GM18511 (cell line): ENCODE measurements at regions not wholly inside any gene's neighbourhood (a gene's known extent, or its start where the extent isn't known, plus 50 kb on each side); places are given as distances from the start of the nearest gene placed in this dataset.

Experiments
- ATAC-seq: cut with Tn5 transposase; IDR thresholded peaks from one replicate; pipeline ENCODE4 v1.9.1; 2021; ENCODE audit warnings: mild to moderate bottlenecking, moderate library complexity; ENCODE audit not compliant: unreplicated experiment

GRCh38 chr2:185891403-185891802 is 152.8 kb downstream of the FSIP2 start:
- no peak for ATAC-seq

DNA sequence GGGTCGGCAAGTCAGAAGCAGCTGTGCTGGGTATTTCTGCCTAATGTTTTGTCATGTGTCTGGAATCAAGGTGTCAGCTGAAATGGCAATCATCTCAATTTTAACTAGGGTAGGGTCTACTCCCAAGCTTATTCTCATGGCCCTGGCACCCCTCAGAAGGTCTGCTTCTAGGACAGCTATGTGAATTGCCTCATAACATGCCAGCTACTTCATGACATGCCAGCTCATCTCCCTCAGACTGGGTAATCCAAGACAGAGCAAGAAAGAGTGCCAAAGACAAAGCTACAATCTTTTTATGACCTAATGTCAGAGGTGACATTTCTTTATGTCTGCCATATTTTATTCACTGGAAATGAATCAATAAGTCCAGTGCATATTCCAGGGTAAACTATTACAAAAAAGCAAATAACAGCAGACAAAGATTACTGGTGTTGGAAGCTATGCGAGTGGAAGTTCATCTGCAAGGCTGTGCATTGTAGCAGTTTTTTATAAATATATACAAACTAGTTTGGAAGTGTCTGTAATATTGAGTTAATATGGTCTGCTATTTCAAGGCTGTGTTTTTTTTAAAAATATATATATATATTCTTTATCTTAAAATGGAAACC is 153.3 kb downstream of the FSIP2 start:
- ATAC-seq: no peak

- ATAC-seq: no peak
Measured at GRCh38 chr2:185892484-185892883, 153.9 kb downstream of the FSIP2 start.

- ATAC-seq: no peak
Measured at GRCh38 chr2:185894223-185894622, 155.6 kb downstream of the FSIP2 start.

DNA sequence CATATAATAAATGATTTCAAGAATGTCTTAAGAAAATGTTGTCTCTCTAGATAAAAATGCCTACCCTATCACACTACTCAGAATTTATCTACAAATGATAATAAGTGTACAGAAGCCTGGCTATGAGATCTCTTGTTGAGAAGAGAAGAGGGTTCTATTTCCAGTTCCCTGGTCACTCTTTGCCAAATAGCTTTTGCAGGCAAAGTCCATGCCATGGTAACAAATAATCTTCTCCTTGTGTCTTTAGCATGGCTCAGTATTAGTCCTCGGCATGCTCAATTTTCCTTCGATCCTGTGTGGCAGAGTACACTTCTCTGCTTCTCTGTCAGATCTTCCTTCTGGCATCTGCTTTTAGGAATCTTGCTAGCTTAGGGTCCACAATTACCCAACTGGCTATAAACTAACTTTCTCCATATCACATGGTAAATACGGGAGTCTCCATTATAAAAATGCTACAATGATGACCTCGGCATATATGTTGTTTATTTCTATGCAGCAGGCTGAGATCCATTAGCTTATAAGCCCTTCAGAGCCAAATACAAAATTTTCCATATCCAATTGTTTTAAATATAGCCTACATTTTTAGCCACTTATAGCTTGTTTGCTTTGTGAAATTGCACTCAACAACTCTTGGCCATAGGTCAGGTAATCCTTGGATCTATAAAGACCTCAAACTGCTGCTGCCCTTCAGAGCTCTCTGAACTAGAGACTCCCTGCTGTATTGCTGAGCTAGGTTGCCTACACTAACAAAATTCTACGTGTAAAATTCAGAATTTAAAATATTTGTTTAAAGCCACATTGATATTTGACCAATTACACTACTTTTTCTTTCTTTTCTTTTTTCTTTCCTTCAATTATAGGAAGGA is 157.5 kb downstream of the FSIP2 start:
- ATAC-seq: no peak

DNA sequence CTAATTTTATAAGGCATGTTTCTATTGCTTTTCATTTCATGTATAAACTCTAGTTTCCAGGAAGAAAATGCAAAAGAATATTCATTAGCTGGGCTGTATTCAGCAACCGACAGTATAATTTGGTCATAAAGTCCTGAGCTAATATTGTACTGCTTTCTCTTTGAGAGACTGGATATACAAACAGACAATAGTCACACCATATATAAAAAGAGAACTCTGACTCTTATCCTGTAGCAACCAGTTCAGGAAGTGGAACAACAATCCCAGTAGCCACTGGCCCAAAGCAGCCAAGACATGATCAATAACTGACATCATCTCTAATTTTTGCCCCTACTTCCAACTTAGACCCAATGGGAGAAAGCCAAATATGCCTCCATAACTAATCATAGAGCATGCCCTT is 160.8 kb downstream of the FSIP2 start:
- ATAC-seq: no peak

DNA sequence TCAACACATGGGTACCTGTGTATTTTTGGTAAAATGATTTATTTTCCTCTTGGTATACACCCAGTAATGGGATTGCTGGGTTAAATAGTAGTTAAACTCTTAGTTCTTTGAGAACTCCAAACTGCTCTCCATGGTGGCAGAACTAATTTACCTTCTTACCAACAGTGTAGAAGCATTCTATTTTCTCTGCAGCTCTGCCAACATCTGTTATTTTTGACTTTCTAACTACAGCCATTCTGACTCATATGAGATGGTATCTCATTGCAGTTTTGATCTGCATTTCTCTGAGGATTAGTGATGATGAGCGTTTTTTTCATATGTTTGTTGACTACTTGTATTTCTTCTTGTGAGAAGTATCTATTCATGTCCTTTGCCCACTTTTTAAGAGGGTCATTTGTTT is 180.6 kb downstream of the FSIP2 start:
- ATAC-seq: no peak

DNA sequence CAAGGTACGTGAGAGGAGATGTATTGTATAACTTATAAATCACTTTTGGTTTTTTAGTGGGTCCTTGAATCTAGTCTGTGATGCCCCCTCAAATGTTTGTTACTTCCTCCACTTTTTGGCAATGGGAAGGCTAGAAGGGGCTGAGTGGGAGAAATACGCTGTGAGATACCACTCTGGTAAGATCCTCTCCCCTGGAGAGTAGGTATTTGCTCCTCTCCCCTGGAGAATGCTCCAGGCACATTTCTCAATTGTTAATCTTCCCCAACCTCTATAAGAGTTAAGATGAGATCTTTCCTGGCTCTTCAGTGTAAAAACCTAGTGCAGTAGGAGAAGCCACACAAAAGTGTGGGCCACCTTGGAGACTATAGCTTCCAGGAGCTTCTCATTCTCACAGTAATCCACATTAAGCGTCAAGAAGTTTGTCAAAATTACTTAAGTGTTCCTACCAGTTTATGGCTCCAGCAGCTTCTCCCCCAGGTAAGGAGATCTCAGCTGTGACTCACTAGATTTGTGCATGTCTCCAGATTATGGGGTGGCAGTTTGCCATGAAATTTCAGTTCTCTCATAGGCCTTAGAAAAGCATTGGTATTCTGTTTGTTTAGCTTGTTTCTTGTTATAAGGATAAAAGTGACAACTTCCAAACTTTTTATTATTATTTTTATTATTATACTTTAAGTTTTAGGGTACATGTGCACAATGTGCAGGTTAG is 182.6 kb downstream of the FSIP2 start:
- no peak for ATAC-seq

DNA sequence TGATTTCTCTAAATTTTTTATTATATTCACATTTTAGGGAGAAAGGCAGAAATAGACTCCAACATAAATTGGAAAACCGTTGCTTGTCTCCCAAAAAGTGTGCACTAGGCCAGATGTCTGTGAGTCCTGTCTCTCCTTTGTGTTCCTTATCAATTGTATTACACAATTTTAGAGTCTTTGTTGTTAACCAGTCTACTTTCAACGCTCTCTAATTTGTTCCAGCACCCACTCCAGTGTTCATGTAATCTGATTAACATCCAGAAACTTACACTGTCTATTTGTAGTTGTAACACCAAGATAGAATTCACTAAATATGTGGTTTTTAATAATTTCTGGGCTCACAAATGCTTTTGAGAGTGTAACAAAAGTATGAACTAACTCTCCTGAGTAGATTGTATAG is 195.6 kb downstream of the FSIP2 start:
- ATAC-seq: no peak

- ATAC-seq: no peak
Measured at GRCh38 chr2:185939858-185940257, 201.3 kb downstream of the FSIP2 start.

GRCh38 chr2:185942855-185943254 is 204.3 kb downstream of the FSIP2 start:
- no peak for ATAC-seq

DNA sequence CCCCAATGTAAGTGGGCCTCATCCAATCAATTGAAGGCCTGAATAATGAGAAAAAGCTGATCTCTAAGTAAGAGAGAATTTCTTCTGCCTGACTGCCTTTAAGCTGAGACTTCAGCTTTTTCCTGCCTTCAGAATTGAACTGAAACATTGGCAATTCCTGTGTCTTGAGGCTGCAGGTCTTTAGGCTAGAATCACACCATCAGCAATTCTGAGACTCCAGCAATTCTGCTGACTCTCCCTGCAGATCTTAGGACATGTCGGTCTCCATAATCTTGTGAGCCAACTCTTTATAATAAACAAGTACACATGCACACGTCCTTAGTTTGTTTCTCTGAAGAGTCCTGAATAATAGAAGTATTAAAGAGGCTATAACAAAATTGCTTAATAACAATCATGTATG is 209.1 kb downstream of the FSIP2 start:
- no peak for ATAC-seq

DNA sequence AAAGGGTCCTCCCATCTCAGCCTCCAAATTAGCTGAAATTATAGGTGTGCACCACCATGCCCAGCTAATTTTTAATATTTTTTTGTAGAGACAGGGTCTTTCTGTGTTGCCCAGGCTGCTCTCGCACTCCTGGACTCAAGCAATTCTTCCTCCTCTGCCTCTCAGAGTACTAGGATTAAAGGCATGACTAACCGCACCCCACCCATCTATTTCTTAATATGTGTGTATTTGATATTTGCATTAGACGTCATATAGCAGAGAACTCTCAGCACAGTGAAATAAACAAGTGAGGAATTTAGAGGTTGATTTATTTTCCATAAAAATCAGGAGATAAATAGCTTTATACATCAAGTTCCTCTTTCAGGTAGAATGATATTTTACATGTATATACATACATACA is 213.5 kb downstream of the FSIP2 start:
- ATAC-seq: no peak

GRCh38 chr2:185954389-185954788 is 215.8 kb downstream of the FSIP2 start:
- ATAC-seq: no peak

GRCh38 chr2:185955050-185955449 is 216.4 kb downstream of the FSIP2 start:
- ATAC-seq: no peak

DNA sequence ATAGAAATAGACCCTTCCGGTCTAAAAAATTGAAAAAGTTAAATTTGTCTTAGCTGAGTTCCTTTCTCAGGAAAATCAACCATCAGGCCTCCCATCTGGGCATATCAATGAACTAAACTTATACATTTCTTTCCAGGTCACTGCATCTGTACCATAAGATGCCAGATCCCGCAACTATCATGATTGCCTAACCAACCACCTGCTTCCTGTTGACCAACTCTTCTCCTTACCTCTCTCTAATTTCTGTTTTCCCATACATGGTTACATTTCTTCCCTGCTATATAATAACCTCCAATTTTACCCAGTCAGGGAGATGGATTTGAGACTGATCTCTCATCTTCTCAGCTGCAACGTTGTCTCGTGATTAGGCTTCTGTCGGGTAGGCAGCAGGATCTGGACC is 228.7 kb downstream of the FSIP2 start:
- no peak for ATAC-seq

GRCh38 chr2:185970148-185970852 is 231.7 kb downstream of the FSIP2 start:
- ATAC-seq: no peak

GRCh38 chr2:185978634-185979407 is 240.2 kb downstream of the FSIP2 start:
- no peak for ATAC-seq

DNA sequence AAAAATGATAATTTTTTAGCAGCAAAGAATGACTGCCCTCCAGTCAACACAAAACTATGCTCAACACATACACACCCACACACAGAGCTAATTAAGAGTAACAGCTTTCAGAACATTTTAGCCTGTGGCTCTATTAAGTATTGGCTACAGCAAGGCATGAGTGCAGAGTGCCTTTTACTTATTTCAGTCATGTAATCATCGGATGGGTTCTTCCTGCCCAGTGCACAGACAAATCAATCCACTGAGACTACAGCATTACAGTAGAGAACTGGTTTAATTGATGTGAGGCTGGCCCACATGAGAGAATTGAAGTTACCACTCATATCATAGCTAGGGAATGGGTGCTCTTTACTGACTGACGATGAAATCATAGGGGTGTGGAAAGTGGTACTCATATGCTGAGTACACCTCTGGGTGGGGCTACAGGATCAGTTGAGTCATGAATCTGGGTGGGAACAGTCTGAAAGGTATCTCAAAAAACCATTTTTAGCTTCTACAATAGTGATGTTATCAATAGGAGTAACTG is 241.0 kb downstream of the FSIP2 start:
- ATAC-seq: no peak

DNA sequence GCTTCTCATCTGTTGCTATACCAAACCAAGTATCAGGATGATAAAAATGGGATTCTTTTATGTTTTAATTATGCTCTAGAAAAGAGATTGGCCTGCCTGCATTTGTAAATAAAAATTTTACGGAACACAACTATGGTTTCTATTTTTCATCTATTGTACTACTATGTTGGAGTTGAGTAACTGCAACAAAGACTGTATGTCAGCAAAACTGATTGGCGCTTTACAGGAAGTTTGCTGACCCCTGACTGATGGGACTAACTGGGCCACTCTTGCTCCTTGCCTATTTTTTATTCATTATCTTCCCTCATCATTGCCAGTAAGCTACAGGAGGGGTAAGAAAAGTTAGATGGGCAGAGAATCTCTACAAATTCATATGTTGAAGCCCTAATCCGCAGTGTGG is 242.3 kb downstream of the FSIP2 start:
- ATAC-seq: no peak
